Liver (tissue), 3 donors: ENCODE measurements at regions not wholly inside any gene's neighbourhood (a gene's known extent, or its start where the extent isn't known, plus 50 kb on each side); places are given as distances from the start of the nearest gene placed in this dataset.

ENCODE experiments used
- EGR1 ChIP-seq, 2 donors: IDR thresholded peaks; 2 replicates each; pipeline ENCODE4 v1.6.1; 2016 to 2018; ENCODE audit warnings: antibody characterized with exemption in 2 of 2, low read depth in 2 of 2
- GABPA ChIP-seq, 2 donors: IDR thresholded peaks in 1 of 2; conservative IDR thresholded peaks in 1 of 2; 2 replicates each; pipeline ENCODE4 v1.6.1; 2016; ENCODE audit warnings: antibody characterized with exemption in 2 of 2, mild to moderate bottlenecking in 1 of 2, moderate library complexity in 1 of 2
- HNF4A ChIP-seq, 2 donors: conservative IDR thresholded peaks; 2 replicates each; pipeline ENCODE4 v1.6.1; 2016; ENCODE audit warnings: antibody characterized with exemption in 2 of 2, mild to moderate bottlenecking in 2 of 2
- HNF4G ChIP-seq: IDR thresholded peaks from 2 replicates; pipeline ENCODE4 v1.6.1; 2016; ENCODE audit warnings: antibody characterized with exemption
- JUND ChIP-seq, 2 donors: IDR thresholded peaks; 2 replicates each; pipeline ENCODE4 v1.6.1; 2016; ENCODE audit warnings: antibody characterized with exemption in 2 of 2
- RAD21 ChIP-seq, 2 donors: IDR thresholded peaks; 2 replicates each; pipeline ENCODE4 v1.6.1; 2016; ENCODE audit warnings: antibody characterized with exemption in 2 of 2, mild to moderate bottlenecking in 2 of 2
- SP1 ChIP-seq: IDR thresholded peaks from 2 replicates; pipeline ENCODE4 v1.6.1; 2018; ENCODE audit warnings: antibody characterized with exemption, mild to moderate bottlenecking
- TAF1 ChIP-seq: conservative IDR thresholded peaks from 2 replicates; pipeline ENCODE4 v1.6.1; 2016; ENCODE audit warnings: antibody characterized with exemption, mild to moderate bottlenecking
- YY1 ChIP-seq: IDR thresholded peaks from 2 replicates; pipeline ENCODE4 v1.6.1; 2016; ENCODE audit warnings: antibody characterized with exemption, mild to moderate bottlenecking
- TF ChIP-seq, protein P1 (sequence below): fragments of 150-350 bp; IDR thresholded peaks from 2 replicates; pipeline ENCODE4 v1.5.1; 2017; ENCODE audit warnings: improper control_type of control experiment, low read depth, low read length; ENCODE audit not compliant: missing input control
- TF ChIP-seq, protein P2 (sequence below): IDR thresholded peaks from 2 replicates; pipeline ENCODE4 v1.6.1; 2016; ENCODE audit warnings: antibody characterized with exemption, mild to moderate bottlenecking
- TF ChIP-seq, protein P3 (sequence below): IDR thresholded peaks from 2 replicates; pipeline ENCODE4 v1.6.1; 2016; ENCODE audit warnings: antibody characterized with exemption
- TF ChIP-seq, protein P4 (sequence below): IDR thresholded peaks from 2 replicates; pipeline ENCODE4 v1.6.1; 2016; ENCODE audit warnings: antibody characterized with exemption
- TF ChIP-seq, protein P5 (sequence below): IDR thresholded peaks from 2 replicates; pipeline ENCODE4 v1.6.1; 2016; ENCODE audit warnings: antibody characterized with exemption
- donor health status: healthy.
- donor health status: healthy.

DNA sequence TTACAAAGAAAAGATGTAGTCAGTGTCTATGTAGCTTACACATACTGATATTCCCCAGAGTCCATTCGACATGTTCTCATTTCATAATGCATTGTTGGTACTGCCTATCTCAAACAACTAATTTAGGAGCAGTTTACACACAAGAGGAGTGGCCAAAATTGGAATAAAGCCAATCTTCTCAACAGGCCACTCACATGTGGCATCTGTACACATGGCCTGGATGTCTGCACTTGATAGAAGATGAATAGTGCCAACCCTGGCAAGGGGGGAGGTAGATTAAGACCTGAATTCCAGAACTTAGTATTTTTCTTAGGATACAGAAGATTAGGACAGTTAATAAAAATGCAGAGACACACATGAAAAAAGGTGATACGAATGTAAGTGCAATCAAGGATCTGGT is 125.3 kb upstream of the STARD3NL start:
- no peak for TF ChIP-seq GABPA (IDR thresholded peaks at IDR 0.05 in 1 of 2, conservative IDR thresholded peaks at IDR 0.05 in 1 of 2)
- TF ChIP-seq, protein P1, sequence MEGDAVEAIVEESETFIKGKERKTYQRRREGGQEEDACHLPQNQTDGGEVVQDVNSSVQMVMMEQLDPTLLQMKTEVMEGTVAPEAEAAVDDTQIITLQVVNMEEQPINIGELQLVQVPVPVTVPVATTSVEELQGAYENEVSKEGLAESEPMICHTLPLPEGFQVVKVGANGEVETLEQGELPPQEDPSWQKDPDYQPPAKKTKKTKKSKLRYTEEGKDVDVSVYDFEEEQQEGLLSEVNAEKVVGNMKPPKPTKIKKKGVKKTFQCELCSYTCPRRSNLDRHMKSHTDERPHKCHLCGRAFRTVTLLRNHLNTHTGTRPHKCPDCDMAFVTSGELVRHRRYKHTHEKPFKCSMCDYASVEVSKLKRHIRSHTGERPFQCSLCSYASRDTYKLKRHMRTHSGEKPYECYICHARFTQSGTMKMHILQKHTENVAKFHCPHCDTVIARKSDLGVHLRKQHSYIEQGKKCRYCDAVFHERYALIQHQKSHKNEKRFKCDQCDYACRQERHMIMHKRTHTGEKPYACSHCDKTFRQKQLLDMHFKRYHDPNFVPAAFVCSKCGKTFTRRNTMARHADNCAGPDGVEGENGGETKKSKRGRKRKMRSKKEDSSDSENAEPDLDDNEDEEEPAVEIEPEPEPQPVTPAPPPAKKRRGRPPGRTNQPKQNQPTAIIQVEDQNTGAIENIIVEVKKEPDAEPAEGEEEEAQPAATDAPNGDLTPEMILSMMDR, result no peak
- TF ChIP-seq, protein P2, sequence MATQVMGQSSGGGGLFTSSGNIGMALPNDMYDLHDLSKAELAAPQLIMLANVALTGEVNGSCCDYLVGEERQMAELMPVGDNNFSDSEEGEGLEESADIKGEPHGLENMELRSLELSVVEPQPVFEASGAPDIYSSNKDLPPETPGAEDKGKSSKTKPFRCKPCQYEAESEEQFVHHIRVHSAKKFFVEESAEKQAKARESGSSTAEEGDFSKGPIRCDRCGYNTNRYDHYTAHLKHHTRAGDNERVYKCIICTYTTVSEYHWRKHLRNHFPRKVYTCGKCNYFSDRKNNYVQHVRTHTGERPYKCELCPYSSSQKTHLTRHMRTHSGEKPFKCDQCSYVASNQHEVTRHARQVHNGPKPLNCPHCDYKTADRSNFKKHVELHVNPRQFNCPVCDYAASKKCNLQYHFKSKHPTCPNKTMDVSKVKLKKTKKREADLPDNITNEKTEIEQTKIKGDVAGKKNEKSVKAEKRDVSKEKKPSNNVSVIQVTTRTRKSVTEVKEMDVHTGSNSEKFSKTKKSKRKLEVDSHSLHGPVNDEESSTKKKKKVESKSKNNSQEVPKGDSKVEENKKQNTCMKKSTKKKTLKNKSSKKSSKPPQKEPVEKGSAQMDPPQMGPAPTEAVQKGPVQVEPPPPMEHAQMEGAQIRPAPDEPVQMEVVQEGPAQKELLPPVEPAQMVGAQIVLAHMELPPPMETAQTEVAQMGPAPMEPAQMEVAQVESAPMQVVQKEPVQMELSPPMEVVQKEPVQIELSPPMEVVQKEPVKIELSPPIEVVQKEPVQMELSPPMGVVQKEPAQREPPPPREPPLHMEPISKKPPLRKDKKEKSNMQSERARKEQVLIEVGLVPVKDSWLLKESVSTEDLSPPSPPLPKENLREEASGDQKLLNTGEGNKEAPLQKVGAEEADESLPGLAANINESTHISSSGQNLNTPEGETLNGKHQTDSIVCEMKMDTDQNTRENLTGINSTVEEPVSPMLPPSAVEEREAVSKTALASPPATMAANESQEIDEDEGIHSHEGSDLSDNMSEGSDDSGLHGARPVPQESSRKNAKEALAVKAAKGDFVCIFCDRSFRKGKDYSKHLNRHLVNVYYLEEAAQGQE, result no peak
- TF ChIP-seq YY1, result no peak
- TF ChIP-seq, protein P3, sequence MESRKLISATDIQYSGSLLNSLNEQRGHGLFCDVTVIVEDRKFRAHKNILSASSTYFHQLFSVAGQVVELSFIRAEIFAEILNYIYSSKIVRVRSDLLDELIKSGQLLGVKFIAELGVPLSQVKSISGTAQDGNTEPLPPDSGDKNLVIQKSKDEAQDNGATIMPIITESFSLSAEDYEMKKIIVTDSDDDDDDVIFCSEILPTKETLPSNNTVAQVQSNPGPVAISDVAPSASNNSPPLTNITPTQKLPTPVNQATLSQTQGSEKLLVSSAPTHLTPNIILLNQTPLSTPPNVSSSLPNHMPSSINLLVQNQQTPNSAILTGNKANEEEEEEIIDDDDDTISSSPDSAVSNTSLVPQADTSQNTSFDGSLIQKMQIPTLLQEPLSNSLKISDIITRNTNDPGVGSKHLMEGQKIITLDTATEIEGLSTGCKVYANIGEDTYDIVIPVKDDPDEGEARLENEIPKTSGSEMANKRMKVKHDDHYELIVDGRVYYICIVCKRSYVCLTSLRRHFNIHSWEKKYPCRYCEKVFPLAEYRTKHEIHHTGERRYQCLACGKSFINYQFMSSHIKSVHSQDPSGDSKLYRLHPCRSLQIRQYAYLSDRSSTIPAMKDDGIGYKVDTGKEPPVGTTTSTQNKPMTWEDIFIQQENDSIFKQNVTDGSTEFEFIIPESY, result no peak
- TF ChIP-seq JUND (IDR thresholded peaks at IDR 0.05), result no peak
- TF ChIP-seq, protein P4, sequence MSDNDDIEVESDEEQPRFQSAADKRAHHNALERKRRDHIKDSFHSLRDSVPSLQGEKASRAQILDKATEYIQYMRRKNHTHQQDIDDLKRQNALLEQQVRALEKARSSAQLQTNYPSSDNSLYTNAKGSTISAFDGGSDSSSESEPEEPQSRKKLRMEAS, result no peak
- no peak for TF ChIP-seq HNF4G
- TF ChIP-seq, protein P5, sequence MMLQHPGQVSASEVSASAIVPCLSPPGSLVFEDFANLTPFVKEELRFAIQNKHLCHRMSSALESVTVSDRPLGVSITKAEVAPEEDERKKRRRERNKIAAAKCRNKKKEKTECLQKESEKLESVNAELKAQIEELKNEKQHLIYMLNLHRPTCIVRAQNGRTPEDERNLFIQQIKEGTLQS, result no peak
- no peak for TF ChIP-seq RAD21 (IDR thresholded peaks at IDR 0.05)
- TF ChIP-seq HNF4A (conservative IDR thresholded peaks at IDR 0.05), result no peak
- TF ChIP-seq SP1, result no peak
- no peak for TF ChIP-seq TAF1
- TF ChIP-seq EGR1 (IDR thresholded peaks at IDR 0.05; ENCODE audit: low read depth in 2 of 2), result no peak
